ENCODE measurements at regions not wholly inside any gene's neighbourhood (a gene's known extent, or its start where the extent isn't known, plus 50 kb on each side); places are given as distances from the start of the nearest gene placed in this dataset.

- Histone ChIP-seq H3K27me3 (no peaks in the 10 kb centered on the region), H3K4me1 (no peaks in the 10 kb centered on the region), H3K4me3 (no peak overlapping the region), H3K27ac (no peak overlapping the region), H3K36me3 (no peaks in the 10 kb centered on the region), H3K9me3 (no peaks in the 10 kb centered on the region)
- no peak for DNase-seq (ENCODE audit: low spot score)
- TF ChIP-seq CTCF (IDR thresholded peaks at IDR 0.05): no peak
Observed at GRCh38 chr5:173735184-173735583, 118.7 kb upstream of the BOD1 start.

DNA sequence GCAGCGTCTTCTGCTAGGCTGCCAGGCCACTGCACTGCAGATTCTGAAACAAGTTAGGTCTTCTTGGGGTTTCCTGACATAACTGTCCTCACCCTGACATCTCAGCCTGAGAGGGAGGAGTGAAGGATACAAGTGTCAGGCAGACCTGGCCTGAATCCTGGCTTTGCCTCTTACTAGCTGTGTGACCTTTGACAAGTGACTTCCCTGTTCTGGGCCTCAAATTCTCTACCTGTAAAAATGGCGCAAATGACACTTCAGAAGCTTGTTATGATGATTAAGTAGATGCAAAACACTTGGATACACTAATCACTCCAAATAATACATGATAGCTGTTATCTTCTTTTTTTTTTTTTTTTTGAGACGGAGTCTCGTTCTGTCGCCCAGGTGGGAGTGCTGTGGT, 119.2 kb upstream of the BOD1 start:
- Histone ChIP-seq H3K27ac (no peak overlapping the region), H3K4me3 (no peak overlapping the region), H3K4me1 (no peaks in the 10 kb centered on the region), H3K27me3 (no peaks in the 10 kb centered on the region), H3K36me3 (no peaks in the 10 kb centered on the region), H3K9me3 (no peaks in the 10 kb centered on the region)
- TF ChIP-seq CTCF (IDR thresholded peaks at IDR 0.05): no peak
- no peak for DNase-seq (ENCODE audit: low spot score)

DNA sequence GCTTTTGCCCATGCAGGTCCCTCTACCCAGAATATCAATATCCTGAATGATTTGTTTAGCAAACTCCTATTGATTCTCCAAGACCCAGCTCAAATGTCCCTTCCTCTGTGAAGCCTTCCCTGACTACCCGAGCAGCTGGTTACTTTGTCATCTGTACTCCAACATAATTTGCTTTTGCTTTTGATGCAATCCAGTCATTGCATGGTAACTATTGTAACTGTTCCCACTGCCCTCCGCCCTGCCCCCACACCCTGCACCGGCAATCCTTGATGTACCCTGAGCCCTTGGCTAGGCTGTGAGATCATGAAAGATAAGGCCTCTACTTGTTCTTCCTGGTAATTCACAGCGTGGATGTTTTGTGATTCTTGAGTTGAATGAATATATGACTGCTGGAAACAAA, 119.9 kb upstream of the BOD1 start:
- H3K36me3 ChIP-seq: no peaks in the 10 kb centered on the region
- H3K27ac ChIP-seq: no peak overlapping the region
- TF ChIP-seq CTCF (IDR thresholded peaks at IDR 0.05): no peak
- H3K4me3 ChIP-seq: no peak overlapping the region
- no peak for DNase-seq (ENCODE audit: low spot score)
- no peaks in the 10 kb centered on the region for H3K27me3 ChIP-seq
- H3K4me1 ChIP-seq: no peaks in the 10 kb centered on the region
- H3K9me3 ChIP-seq: no peaks in the 10 kb centered on the region

DNA sequence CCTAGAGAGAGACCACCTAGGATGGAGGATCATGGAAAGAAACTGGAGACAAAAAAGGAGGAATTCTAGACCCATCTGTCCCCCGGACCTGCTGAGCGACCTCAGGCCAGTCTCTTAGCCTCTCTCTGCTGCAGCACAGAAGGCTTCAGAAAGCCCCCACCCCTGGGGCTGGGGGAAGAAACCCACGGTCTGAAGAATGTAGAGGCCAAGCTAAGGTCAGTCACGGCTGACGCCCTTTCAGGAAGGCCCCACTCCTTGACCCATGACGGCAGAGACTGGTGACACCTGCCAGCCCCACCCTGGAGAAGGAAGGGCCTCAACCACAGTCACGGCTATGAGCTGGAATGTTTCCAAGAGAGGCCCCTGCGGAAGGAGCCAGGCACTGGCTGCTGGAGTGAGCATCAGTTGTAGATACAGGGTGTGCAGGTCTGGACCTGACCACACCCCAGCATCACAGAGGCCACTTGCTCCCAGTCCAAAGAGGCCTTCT, 120.5 kb upstream of the BOD1 start:
- H3K4me3 ChIP-seq: no peak overlapping the region
- H3K4me1 ChIP-seq: no peaks in the 10 kb centered on the region
- no peaks in the 10 kb centered on the region for H3K27me3 ChIP-seq
- no peak for TF ChIP-seq CTCF (IDR thresholded peaks at IDR 0.05)
- DNase-seq (ENCODE audit: low spot score): no peak
- H3K27ac ChIP-seq: no peak overlapping the region
- H3K36me3 ChIP-seq: no peaks in the 10 kb centered on the region
- no peaks in the 10 kb centered on the region for H3K9me3 ChIP-seq

DNA sequence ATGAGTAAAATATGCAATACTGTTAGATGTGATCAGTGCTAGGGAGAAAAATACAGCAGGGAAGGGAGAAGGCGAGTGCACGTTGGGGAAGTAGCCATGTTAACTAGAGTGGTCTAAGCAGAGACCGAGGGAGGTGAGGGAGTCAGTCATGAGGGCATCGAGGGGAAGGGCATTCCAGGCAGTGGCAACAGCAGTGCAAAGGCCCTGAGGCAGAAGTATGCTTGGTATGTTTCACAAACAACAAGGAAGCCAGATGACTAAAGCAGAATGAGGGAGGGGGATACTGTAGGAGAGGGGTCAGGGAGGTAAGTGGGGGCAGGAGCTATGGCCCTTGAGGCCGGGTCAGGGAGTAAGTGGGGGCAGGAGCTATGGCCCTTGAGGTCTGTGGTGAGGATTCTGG, 123.3 kb upstream of the BOD1 start:
- no peak for TF ChIP-seq CTCF (IDR thresholded peaks at IDR 0.05)
- H3K36me3 ChIP-seq: no peaks in the 10 kb centered on the region

DNA sequence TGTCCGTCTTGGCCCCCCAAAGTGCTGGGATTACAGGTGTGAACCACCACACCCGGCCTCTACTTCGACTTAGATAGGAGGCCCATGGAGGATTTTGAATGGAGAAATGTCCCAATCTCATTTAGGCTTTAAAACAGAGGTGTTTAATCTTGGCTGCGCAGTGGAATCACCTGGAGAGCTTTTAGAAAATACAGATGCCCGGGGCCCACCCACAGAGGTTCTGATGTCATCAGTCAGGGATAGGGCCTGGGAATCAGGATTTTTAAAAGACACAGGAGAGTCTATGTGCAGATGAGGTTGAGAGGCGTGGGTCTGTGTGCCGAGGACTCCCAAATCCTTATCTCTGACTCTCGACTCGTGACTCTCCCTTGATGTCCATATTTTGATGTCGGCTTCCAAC, 124.0 kb upstream of the BOD1 start:
- DNase-seq (ENCODE audit: low spot score): no peak
- H3K27me3 ChIP-seq: no peaks in the 10 kb centered on the region
- no peaks in the 10 kb centered on the region for H3K4me1 ChIP-seq
- no peaks in the 10 kb centered on the region for H3K36me3 ChIP-seq
- H3K27ac ChIP-seq: no peak overlapping the region
- no peaks in the 10 kb centered on the region for H3K9me3 ChIP-seq
- no peak for TF ChIP-seq CTCF (IDR thresholded peaks at IDR 0.05)
- H3K4me3 ChIP-seq: no peak overlapping the region

More for the DNA sequence above, 123.3 kb upstream of the BOD1 start:
- Histone ChIP-seq H3K4me1 (no peaks in the 10 kb centered on the region), H3K27ac (no peak overlapping the region), H3K9me3 (no peaks in the 10 kb centered on the region), H3K4me3 (no peak overlapping the region), H3K27me3 (no peaks in the 10 kb centered on the region)
- DNase-seq (ENCODE audit: low spot score): no peak

Measured in right atrium auricular region (tissue), 2 donors.